Stimulated activated CD4-positive, alpha-beta T cell treated with anti-CD3 and anti-CD28 coated beads, TNF-alpha, amount 100 ng/mL, for 1 hour (primary cell): ENCODE measurements at regions not wholly inside any gene's neighbourhood (a gene's known extent, or its start where the extent isn't known, plus 50 kb on each side); places are given as distances from the start of the nearest gene placed in this dataset.

ENCODE experiments used
- DNase-seq, 3 donors: peaks; one replicate each; pipeline ENCODE4 v3.0.0-alpha.2; 2020; ENCODE audit warnings: low read depth in 3 of 3, low spot score in 1 of 3

DNA sequence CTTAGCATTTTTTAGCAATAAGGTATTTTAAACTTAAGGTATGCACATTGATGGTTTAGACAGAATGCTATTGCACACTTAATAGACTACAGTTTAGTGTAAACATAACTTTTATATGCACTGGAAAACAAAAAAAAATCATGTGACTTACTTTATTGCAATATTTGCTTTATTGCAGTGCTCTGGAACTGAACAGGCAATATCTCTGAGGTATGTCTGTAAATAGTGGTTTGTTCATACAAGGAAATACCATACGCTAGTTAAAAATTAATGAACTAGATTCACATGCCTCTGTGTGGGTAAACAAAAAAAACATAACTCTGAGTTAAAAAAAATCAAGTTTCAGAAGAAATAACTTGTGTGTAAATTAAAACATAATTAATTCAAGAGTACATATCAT, 479.0 kb upstream of the MKI67 start:
- DNase-seq, result no peak

DNA sequence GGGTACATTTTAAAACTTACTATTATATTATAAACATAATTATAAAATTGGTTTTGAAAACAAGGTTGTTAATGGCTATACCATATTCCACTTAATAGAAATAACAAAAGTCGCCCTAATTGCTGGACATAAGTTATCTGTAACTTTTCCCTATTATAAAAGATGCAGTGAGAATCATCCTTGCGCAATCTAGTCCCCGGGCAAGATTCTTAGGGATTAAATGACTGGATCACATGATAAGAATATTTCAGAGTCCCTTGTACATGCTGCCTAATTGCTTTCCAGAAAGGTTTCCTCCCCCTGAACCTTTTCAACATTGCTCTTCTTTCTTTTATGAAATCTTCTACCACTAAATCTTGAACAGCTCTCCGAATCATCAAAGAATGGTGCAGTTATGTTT, 479.8 kb upstream of the MKI67 start:
- DNase-seq, result no peak

DNA sequence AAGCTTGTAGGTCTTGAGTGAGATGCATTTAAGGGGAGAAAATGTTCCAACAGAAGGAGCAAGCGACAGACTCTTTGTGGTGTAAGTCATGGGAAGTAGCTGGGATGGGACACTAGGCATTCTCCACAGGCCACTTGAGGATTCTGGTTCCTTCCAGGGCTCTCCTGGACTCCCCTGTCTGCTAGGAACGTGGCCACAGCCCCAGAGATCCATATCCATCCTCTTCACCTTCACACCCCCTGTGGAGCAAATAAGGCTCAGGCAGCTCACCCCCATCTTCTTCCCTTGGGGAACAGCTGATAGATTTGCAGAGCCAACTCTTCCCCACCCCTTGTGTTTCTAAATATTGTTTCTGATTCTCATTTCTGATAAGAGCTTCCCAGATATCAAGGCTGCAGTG, 482.6 kb upstream of the MKI67 start:
- DNase-seq, result no peak

DNA sequence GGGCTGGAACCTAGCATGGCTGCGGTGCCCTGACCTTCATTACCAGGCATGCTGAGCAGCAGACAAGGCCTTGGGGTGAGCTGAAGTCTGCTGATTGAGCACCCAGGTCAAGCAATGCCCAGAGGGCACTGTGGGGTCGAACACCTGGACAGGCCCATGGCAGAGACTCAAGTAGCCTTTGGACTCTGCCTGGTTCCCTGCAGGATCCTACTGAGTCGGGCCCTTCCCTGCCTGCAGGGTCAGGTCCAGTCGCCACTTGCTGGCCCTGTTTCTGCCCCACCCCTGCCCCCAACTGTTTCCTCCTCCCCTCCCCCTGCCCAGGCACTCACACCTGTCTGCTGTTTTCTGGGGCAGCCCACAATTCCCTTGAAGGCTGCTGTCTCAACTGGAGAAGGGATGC, 483.2 kb upstream of the MKI67 start:
- no peak for DNase-seq

DNA sequence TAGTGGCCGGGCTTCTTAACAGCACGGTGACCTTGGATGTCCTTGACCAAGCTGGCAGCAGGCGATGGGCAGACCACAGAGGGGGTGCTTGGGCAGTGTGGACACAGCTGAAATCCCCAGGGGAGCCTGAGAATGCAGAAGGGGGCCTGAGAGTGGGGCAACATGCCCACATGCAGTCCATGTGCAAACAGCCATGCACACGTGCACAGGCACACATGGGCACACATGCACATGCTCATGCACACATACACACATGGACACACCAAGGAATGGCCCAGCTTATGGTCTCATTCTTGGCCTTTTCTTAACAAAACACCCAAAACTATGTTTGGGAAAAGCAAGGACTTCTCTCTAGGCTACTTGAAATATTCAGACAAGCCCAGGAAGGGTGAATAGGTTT, 483.9 kb upstream of the MKI67 start:
- DNase-seq, result no peak

DNA sequence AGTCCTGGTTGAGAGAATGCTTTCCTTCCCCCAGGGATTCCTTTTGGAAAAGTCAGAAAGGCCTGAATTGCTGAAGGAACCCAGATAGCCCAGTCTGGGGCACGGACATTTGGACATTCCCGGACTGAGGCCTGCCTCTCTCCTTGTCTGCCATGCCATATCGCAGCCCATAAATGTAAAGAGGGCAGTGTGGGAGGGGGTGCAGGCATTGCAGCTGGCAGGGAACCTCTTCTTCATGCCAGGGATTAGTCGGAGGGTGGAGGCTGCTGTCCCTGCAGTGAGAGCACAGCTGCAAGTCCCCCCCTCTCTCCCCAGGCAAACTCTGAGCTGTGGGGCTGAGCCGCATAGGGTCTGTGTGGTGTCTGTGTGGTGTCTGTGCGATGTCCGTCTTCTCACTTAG, 486.0 kb upstream of the MKI67 start:
- no peak for DNase-seq

DNA sequence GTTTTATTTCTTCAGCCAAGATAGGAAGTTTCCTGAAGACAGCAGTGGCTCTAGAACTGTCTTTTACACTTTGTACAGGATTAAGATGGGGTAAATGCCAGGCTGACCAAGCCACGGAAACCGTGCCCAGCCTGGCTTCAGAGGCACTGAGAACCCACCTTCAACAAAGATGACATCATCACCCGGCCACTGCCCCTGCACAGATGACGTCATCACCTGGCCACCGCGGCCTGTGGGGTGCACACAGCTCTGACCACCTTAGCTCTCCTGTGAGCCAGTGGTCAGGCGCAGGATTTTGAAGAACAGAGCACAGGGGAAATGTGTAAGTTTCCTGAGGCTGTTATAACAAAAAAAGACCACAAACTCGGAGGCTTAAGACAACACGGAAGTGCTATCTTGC, 486.4 kb upstream of the MKI67 start:
- DNase-seq, result no peak

DNA sequence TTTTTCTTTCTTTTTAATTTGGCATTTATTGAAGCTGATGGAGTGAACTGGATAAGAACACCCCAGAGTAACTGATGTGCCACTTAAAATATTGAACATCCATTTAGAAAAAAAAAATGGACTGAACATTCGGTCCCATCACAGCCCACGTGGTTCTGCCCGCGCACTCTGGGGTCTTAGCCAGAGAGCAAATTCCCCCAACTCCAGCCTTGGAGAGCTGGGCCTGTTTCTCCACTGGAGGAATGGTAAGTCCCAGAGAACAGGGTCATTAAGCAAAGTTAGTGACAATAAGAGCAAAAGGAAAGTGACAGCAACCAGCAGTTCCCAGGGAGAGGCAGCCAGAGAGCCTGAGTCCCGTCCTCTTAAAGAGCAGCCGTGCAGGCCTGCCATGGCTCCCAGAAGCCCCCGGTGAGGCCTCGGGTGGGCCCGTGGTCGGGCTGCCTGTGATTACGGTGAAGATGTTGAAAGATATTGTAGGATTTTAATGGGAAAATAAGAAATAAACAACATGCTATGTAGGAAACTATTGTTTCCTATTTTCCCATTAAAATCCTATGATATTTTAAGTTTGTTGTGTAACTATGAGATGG, 487.9 kb upstream of the MKI67 start:
- no peak for DNase-seq

DNA sequence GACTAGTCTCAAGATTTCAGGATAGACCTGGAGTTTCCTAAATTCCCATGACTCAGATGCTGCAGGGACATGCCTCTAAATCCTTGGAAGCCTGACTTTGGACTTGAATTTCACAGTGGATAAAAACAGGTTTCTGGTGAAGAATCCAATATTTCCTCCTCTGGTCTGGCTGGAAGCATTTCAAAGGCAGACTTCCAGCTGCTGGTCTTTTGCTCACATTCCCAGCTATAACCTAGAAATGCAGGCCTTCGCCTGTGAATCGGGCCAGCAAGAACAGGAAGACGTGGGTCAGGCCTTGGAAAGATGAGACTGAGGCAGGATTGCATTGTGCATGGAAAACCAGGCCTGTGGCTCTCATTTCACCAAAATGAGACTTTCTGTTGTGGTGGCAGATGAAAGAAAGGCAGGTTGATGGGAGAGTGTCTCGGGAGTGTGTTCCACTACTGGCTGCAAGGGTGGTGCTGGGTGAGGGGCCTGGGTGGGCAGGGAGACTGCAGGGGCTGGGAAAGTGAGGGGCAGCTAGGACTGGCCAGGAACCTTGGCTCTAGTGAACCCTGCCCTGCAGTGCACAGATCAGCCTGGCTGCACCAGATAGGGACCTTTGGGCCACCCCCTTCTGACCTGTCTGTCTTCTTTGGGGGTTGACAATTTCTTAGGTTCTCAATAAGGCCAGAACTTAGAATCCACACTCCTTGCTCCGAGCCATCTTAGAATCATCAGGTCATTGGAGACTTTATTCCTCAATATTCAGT, 488.8 kb upstream of the MKI67 start:
- DNase-seq, result no peak

DNA sequence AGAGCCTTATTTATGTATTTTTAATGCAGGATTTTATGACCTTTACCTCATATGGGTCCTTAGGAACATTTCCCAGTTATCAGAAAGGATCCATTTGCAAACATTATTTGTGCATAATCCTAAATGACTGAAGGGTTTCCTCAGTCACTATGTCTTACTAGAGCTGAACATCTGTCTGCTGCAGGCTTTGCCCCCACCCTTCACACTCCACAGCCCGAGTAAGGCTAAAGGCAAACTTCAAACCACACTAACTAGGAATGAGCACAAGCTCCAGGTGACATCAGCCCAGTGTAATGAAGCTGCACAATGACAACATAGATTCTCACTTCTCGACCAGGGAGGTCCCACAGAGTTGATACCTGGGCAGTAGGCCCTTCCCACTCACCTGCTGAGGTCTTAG, 491.3 kb upstream of the MKI67 start:
- no peak for DNase-seq

DNA sequence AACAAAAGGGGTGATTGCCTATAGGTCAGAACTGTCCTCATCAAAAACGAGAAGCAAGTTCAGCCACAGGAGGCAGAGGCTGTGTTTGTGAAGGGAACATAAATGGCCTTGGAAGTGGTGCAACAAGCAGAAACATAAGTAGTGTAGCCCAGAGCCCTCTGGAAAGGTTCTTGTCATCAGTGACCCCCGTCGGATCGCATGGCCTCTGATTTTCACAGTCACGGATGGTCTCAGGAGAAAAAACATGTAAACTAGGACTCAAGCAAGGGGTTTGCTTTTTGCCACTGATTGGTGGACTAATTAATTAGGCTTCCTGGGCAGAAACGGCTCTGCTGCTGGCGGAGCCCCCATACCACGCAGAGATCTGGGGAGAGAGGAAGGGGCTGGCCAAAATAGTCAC, 496.5 kb upstream of the MKI67 start:
- DNase-seq, result no peak

DNA sequence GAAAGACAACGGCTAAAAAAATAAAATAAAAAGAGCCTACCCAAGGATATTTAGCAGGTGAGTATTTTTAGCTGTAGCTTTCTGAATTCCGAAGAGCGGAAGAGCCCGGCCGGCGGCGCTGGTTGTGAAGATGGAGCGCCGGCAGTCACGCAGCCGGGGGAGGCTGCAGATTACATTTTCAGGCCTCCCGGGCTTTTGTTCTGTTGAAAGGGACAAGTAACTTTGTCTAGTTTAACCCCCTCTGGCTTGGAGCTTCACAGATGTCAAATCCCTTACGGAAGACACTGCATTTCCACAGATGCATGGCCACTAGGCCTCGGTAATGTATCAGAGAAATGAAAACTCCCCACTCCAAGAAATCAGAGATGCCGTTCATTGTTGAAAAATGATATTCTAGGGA, 497.6 kb upstream of the MKI67 start:
- DNase-seq, result no peak

DNA sequence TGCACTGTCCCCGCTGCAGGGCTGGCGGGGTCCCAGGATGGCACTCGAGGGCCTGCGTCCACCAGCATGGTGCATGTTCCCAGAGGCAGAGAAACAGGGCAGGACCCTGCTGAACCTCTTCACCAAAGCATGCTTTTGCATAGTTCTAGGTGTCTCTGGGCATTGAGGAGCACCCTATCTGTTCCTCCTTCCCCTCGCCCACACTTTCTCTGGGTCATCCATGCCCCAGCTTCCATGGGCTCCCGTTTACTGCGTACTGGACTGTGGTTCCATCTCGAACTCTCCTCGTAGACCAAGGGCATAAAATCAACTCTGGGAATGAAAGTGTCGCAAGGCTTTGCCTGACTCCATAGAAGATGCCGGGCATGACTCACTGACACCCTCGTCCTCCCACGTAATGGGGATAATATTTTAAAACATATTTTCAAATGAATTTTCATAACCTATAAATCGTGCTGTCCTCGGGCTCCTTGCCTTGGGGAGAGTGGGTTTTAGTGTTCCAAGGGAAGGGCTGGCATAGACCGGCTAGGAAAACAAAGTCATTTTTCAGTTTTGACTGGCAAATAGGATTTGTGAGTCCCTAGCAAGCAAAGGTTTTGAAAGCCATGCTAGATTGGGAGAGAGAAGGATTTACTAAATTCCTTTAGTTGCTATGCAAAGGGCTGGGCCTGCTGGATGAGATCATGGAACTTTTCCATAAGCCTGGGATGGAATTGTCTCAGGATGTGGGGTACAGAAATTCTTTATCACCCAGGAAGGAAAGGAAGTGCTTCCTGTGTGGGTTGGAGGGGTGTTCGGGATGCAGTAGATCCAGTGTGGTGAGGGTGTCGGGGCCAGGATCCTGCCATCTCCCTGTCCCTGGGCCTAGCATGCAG, 498.7 kb upstream of the MKI67 start:
- DNase-seq, result no peak

DNA sequence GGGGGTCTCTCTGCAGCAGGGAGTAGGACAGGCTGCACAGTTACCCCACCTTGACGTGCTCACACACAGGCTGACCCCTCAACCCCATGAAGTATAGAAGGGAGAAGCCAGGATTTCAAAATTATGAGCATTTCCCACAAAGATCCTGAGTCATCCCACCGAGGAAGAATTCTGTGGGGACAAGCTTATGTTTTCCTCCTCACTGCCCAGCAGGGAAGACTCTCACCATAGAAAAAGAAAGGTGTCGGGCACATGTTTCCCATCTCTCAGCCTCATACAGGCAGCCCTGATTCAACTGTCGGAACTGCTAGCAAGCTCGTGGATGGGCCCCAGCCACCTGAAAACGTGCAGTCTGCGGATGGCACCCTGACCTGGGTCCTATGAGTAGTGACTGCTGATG, 499.7 kb upstream of the MKI67 start:
- DNase-seq, result no peak

DNA sequence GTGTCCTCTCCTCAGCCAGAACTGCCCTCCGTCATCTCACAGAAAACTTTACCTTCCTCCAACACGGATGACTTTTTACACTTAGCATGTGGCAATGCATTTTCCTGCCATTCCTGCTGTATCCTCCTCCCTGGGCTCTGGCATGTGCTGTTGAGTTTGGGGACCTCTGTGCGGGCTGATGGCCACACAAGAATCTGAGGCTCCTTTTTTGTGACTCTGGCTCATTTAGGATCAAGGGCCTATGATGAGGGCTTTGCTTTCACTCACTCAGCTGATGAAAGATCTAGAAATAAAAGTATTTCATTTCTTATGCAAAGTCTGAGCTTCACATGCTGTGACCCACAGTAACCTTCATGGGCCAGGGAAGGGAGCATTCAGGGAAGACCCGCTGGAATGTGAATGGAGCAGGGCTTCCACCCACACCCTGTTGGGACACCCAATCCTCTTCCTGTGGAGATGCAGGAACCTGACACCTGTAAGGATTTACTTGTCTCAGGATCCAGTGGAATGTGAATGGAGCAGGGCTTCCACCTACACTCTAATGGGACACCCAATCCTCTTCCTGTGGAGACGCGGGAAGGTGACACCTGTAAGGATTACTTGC, 500.3 kb upstream of the MKI67 start:
- no peak for DNase-seq

DNA sequence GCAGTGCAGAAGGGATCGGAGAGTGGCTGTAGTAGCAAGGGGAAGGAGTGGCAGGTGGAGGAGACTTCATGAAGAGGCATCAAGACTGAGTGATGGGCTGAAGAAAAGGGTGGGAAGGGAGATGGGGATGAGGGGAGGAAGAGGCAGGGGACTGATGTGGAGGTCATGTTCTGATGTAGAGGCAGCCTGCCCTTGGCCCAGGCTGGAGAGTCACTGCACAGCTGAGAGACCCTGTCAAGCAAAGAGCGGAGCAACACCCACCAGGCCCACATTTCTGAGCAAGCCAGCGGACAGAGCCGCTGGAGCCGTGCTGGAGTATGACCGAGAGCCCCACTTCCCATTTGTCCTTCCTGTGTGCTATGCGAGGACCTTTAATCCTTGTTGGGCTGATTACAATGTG, 501.6 kb upstream of the MKI67 start:
- DNase-seq, result no peak

DNA sequence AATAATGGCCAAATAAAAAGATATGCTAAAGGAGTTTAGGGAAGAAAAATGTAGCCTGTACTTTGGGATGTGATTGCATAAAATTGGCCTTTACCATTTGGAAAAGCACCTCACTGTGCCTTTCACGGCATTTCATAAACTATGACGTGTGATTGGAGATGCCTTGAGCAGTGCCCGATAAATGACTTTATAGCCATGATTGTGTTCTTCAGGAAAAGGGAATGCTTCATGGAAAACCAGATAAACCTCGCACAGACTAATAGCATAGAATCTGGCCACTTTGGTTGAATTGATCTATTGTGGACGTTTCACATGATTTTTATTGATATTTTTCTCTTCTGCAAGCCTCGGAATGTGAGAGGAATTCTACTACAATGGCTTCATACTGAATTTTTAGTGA, 502.0 kb upstream of the MKI67 start:
- no peak for DNase-seq

DNA sequence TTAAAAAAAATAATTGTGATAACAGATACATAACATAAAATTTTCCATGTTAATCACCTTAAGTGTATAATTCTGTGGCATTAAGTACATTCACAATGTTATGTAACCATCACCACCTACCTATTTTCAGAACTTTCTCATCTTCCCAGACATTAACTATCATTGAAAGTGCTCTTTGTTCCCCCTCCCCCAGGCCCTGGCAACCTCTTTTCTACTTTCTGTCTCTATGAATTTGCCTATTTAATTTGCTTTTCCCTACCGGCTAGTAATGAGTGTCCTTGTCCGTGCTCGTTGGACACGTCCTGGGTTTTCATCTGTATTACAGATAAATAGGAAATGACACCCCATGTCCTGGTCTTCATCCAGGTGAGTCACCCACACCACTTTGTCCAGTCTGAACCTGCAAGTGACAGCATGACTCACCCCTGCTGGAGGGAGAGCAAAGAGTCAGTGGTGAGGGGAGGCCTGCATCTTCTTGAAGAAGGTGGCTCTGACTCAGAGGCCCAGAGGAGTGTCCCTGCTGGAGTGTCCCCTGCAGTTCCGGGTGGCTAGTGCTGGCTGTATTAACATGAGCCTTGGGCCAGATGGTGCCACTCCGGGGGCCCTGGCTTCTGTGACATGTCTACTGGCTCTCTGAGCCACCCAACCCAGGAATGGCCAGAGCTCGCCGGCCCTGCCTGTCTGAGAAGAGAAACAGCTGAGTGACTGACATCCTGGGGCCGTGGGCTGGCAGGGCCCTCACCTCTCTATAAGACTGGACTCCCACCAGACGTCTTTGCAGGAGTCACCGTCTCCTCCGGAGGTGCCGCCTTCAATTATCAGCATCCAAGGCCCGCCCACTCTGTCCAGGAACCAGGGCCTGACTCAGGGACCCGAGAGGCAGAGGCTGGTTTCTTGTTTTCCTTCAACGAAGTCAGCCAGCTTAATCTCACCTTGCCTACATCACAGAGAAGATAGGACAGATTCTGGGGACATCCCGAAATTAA, 503.2 kb upstream of the MKI67 start:
- no peak for DNase-seq

DNA sequence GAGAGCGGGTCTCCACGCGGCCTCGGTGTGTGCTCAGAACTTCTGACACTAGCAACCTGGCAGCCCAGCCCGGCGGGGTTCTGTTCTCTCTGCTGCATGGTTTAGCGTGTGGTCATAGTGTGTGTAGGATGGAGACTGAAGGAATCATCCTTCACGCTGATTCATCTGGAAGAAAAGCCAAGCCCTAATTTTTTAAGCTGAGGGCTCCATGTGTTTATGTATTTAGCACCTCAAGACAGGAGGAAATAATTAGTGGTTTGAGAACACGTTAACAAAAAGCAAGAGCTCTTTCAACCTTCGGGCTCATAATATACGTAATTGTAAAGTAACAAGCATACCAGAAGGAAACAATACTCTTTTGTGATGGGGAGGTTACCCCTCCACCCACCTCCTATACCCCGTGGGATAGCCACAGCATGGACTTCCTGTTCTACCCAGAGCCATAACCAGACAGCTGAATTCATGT, 504.6 kb upstream of the MKI67 start:
- DNase-seq, result no peak

DNA sequence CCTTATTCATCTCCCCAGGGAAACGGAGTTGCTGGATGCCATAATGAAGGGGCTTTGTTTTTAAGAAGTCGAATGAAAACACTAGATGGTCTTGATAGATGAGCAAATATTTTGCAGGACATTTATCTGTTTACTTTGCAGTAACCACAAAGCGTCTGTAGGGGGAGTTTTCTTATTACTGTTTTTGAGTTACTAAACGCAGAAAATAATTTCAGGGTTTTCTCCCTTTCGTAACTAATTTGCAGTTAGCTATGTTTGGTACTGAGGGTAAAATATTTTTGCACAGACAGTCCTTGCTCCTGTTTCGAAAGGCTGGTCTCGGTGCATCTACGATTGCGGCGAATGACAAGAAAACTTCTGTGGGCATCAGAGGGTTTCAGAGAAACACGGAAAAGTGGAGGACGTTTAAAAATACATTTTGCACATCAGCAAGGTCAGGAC, 505.6 kb upstream of the MKI67 start:
- no peak for DNase-seq

DNA sequence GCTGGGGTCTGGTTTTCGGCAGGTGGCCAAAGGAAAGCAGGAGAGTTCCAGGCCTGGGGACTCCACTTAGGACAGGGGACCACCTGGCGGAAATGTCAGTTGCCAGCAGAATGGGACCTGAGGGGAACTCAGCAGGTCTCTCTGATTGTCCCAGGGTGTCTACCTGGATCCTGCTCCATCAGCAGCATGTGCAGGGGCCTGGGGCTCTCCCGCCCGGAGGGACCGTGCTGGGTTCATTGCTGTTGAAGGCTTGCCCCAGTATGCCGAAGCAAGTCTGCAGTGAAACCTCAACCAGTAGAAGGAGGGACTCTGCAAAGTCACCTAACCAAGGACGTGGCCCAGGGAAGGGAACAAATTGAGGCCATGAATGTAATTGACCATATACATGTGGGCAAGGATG, 506.5 kb upstream of the MKI67 start:
- no peak for DNase-seq
